Activated naive CD8-positive, alpha-beta T cell treated with anti-CD3 and anti-CD28 coated beads, Interleukin-2, amount 10 ng/mL, durations not matched to agents 7 days and 5 days (primary cell): ENCODE measurements at regions not wholly inside any gene's neighbourhood (a gene's known extent, or its start where the extent isn't known, plus 50 kb on each side); places are given as distances from the start of the nearest gene placed in this dataset.
"Not testable (repeated sequence)": the region's sequence is repeated elsewhere in the genome, so short reads cannot be mapped to it uniquely, and the experiment has no call there.

ENCODE experiments used
- ATAC-seq: fragments of 150-1000 bp; cut with Tn5 transposase; one replicate; pipeline ENCODE4 v1.10.0; 2021; ENCODE audit warnings: low read depth, moderate library complexity
- POLR2A ChIA-PET: fragments of 350-600 bp; sonication (Branson Sonifier 250); formaldehyde crosslinking; loops from one replicate; lab custom pipeline; 2021; ENCODE audit warnings: antibody characterized with exemption; lab: Charles Lee
- DNase-seq: peaks from one replicate; pipeline ENCODE4 v3.0.0; 2021
- H3K27ac Mint-ChIP-seq: one replicate; pipeline ENCODE4 v1.8.0; 2022; ENCODE audit warnings: mild to moderate bottlenecking, mixed read lengths
- H3K27me3 Mint-ChIP-seq: one replicate; pipeline ENCODE4 v1.8.0; 2022; ENCODE audit warnings: mild to moderate bottlenecking, moderate library complexity, mixed read lengths
- H3K36me3 Mint-ChIP-seq: one replicate; pipeline ENCODE4 v1.8.0; 2021; ENCODE audit warnings: mild to moderate bottlenecking, mixed read lengths
- H3K4me1 Mint-ChIP-seq: one replicate; pipeline ENCODE4 v1.8.0; 2021; ENCODE audit warnings: mixed read lengths
- H3K4me3 Mint-ChIP-seq: one replicate; pipeline ENCODE4 v1.8.0; 2022; ENCODE audit warnings: mild to moderate bottlenecking, moderate library complexity, mixed read lengths
- H3K9me3 Mint-ChIP-seq: one replicate; pipeline ENCODE4 v1.8.0; 2021; ENCODE audit warnings: mixed read lengths

DNA sequence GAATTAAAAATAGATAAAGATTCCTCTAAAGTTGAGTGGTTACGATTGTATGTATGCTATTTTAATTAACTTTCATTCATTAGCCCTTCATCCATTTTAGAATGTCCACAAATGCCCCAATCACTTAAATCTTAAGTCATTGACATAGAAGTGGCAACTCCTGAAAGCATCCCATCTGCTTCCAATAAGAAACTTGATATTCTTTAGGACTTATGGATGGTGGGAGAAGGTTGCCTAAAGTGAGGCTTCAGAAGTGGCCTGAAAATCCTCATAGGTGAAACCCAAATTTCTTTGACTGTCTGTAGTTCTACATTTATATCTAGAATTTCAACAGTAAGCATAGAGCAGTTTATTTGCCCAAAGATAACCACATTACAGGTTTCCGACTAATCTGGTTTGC, 161.7 kb upstream of the HMGA2 start:
- Mint-ChIP-seq H3K36me3 (no peaks in the 10 kb centered on the region), H3K4me1 (peaks cover 4% of the 10 kb centered on the region), H3K27ac (no peak overlapping the region), H3K4me3 (no peak overlapping the region), H3K27me3 (peaks cover 7% of the 10 kb centered on the region), H3K9me3 (peaks cover 13% of the 10 kb centered on the region)
- POLR2A ChIA-PET = no interaction called here
- DNase-seq (no peak), ATAC-seq (no peak)

DNA sequence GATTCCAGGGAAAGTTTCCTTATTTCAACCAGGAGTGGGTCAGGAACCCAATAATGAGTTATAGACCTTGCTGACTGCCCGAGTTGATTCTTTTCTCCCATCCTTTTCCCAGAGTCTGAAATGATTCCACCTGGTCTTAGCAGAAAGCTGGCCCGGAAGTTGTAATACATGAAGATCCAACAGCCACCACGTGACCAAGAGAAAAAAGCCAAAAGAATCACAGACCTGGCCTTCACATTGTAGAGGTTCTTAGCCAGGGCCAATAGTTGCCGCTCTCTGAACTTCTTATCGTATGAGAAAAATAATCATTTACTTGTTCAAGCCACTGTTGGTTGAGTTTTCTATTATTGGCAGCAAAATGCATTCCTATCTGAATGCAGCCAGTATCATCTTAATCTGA, 161.2 kb upstream of the HMGA2 start:
- Mint-ChIP-seq H3K27me3 (peaks cover 7% of the 10 kb centered on the region), H3K36me3 (no peaks in the 10 kb centered on the region), H3K9me3 (peaks cover 13% of the 10 kb centered on the region), H3K27ac (no peak overlapping the region), H3K4me3 (no peak overlapping the region), H3K4me1 (peaks cover 4% of the 10 kb centered on the region)
- DNase-seq (no peak), ATAC-seq (no peak)
- POLR2A ChIA-PET = no interaction called here

- POLR2A ChIA-PET = no interaction called here
- peaks cover 6% of the 10 kb centered on the region for H3K27me3 Mint-ChIP-seq
- no peak for ATAC-seq
- H3K27ac Mint-ChIP-seq = no peak overlapping the region
- H3K9me3 Mint-ChIP-seq = peaks cover 11% of the 10 kb centered on the region
- H3K36me3 Mint-ChIP-seq = no peaks in the 10 kb centered on the region
- no peak overlapping the region for H3K4me3 Mint-ChIP-seq
- peaks cover 4% of the 10 kb centered on the region for H3K4me1 Mint-ChIP-seq
- no peak for DNase-seq
Measured at GRCh38 chr12:65663648-65664047, 160.6 kb upstream of the HMGA2 start.

GRCh38 chr12:65664715-65665250, 159.5 kb upstream of the HMGA2 start:
- Mint-ChIP-seq H3K4me1 (peaks cover 4% of the 10 kb centered on the region), H3K4me3 (no peak overlapping the region), H3K27ac (no peak overlapping the region), H3K9me3 (peaks cover 11% of the 10 kb centered on the region), H3K36me3 (no peaks in the 10 kb centered on the region), H3K27me3 (no peaks in the 10 kb centered on the region)
- DNase-seq (no peak), ATAC-seq (no peak)
- POLR2A ChIA-PET = no interaction called here

GRCh38 chr12:65665817-65666216, 158.5 kb upstream of the HMGA2 start:
- ATAC-seq (no peak), DNase-seq (no peak)
- POLR2A ChIA-PET = no interaction called here
- peaks cover 5% of the 10 kb centered on the region for H3K4me1 Mint-ChIP-seq
- H3K4me3 Mint-ChIP-seq = no peak overlapping the region
- no peaks in the 10 kb centered on the region for H3K27me3 Mint-ChIP-seq
- no peaks in the 10 kb centered on the region for H3K36me3 Mint-ChIP-seq
- H3K27ac Mint-ChIP-seq = no peak overlapping the region
- H3K9me3 Mint-ChIP-seq = peaks cover 11% of the 10 kb centered on the region

- POLR2A ChIA-PET = no interaction called here
- ATAC-seq (no peak), DNase-seq (no peak)
- Mint-ChIP-seq H3K27ac (no peak overlapping the region), H3K4me3 (no peak overlapping the region), H3K4me1 (peaks cover 8% of the 10 kb centered on the region), H3K36me3 (no peaks in the 10 kb centered on the region), H3K9me3 (peaks cover 11% of the 10 kb centered on the region), H3K27me3 (no peaks in the 10 kb centered on the region)
Measured at GRCh38 chr12:65666876-65667275, 157.4 kb upstream of the HMGA2 start.

DNA sequence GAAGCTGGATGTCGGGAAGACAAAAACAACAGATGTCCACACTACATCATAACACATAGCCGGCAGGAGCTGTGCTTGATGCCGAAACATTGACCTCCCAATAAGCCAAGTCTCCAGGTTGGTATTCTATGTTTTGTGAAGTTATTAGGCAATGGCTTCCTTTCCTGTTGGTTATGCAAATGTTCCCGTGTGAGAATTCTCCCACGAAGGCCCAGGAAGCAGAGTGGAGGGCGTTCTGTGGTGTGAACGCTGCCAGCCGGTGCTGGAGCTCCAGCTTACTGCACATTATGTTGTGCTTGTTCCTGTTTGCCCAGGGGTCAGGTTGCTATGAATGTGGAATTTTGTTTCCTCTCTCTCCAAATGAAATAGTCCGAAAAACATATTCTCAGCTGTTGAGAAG, 156.4 kb upstream of the HMGA2 start:
- Mint-ChIP-seq H3K4me3 (no peak overlapping the region), H3K27ac (no peak overlapping the region), H3K27me3 (no peaks in the 10 kb centered on the region), H3K4me1 (peaks cover 8% of the 10 kb centered on the region), H3K9me3 (peaks cover 11% of the 10 kb centered on the region), H3K36me3 (no peaks in the 10 kb centered on the region)
- ATAC-seq = no peak
- POLR2A ChIA-PET = no interaction called here
- DNase-seq = no peak

- H3K27me3 Mint-ChIP-seq = no peaks in the 10 kb centered on the region
- POLR2A ChIA-PET = no interaction called here
- DNase-seq (no peak), ATAC-seq (no peak)
- no peak overlapping the region for H3K27ac Mint-ChIP-seq
- peaks cover 7% of the 10 kb centered on the region for H3K9me3 Mint-ChIP-seq
- H3K4me1 Mint-ChIP-seq = peaks cover 8% of the 10 kb centered on the region
- no peaks in the 10 kb centered on the region for H3K36me3 Mint-ChIP-seq
- H3K4me3 Mint-ChIP-seq = no peak overlapping the region
Measured at GRCh38 chr12:65668981-65669695, 155.1 kb upstream of the HMGA2 start.

- Mint-ChIP-seq H3K9me3 (peaks cover 1% of the 10 kb centered on the region), H3K36me3 (no peaks in the 10 kb centered on the region), H3K4me1 (peaks cover 8% of the 10 kb centered on the region), H3K27me3 (no peaks in the 10 kb centered on the region), H3K27ac (no peak overlapping the region), H3K4me3 (no peak overlapping the region)
- POLR2A ChIA-PET = no interaction called here
- no peak for ATAC-seq
- DNase-seq = no peak
Measured at GRCh38 chr12:65670775-65671174, 153.5 kb upstream of the HMGA2 start.

- no peak overlapping the region for H3K27ac Mint-ChIP-seq
- H3K36me3 Mint-ChIP-seq = no peaks in the 10 kb centered on the region
- no peaks in the 10 kb centered on the region for H3K27me3 Mint-ChIP-seq
- peaks cover 3% of the 10 kb centered on the region for H3K4me1 Mint-ChIP-seq
- ATAC-seq = no peak
- POLR2A ChIA-PET = no interaction called here
- no peaks in the 10 kb centered on the region for H3K9me3 Mint-ChIP-seq
- no peak for DNase-seq
- no peak overlapping the region for H3K4me3 Mint-ChIP-seq
Measured at GRCh38 chr12:65672441-65672840, 151.8 kb upstream of the HMGA2 start.

- Mint-ChIP-seq H3K4me3 (no peak overlapping the region), H3K36me3 (no peaks in the 10 kb centered on the region), H3K27ac (no peak overlapping the region), H3K4me1 (peaks cover 3% of the 10 kb centered on the region), H3K9me3 (no peaks in the 10 kb centered on the region), H3K27me3 (no peaks in the 10 kb centered on the region)
- no peak for DNase-seq
- no peak for ATAC-seq
- POLR2A ChIA-PET = no interaction called here
Measured at GRCh38 chr12:65673156-65673690, 151.1 kb upstream of the HMGA2 start.

GRCh38 chr12:65673732-65674131, 150.6 kb upstream of the HMGA2 start:
- Mint-ChIP-seq H3K9me3 (no peaks in the 10 kb centered on the region), H3K27me3 (no peaks in the 10 kb centered on the region), H3K4me3 (no peak overlapping the region), H3K4me1 (peaks cover 3% of the 10 kb centered on the region), H3K36me3 (no peaks in the 10 kb centered on the region), H3K27ac (no peak overlapping the region)
- DNase-seq (no peak), ATAC-seq (no peak)
- POLR2A ChIA-PET = no interaction called here

- Mint-ChIP-seq H3K27me3 (no peaks in the 10 kb centered on the region), H3K9me3 (no peaks in the 10 kb centered on the region), H3K4me3 (no peak overlapping the region), H3K4me1 (peaks cover 3% of the 10 kb centered on the region), H3K27ac (no peak overlapping the region), H3K36me3 (no peaks in the 10 kb centered on the region)
- DNase-seq (no peak), ATAC-seq (no peak)
- POLR2A ChIA-PET = no interaction called here
Measured at GRCh38 chr12:65675141-65675621, 149.1 kb upstream of the HMGA2 start.

- H3K4me1 Mint-ChIP-seq, H3K9me3 Mint-ChIP-seq, H3K27me3 Mint-ChIP-seq, H3K36me3 Mint-ChIP-seq, POLR2A ChIA-PET, DNase-seq, ATAC-seq, H3K4me3 Mint-ChIP-seq, H3K27ac Mint-ChIP-seq: not testable (repeated sequence)
Measured at GRCh38 chr12:65678172-65678571, 146.1 kb upstream of the HMGA2 start.
